ENCODE measurements at regions not wholly inside any gene's neighbourhood (a gene's known extent, or its start where the extent isn't known, plus 50 kb on each side); places are given as distances from the start of the nearest gene placed in this dataset.

- H3K4me1 ChIP-seq (ENCODE audit: insufficient read depth, low read length), result no peaks in the 10 kb centered on the region
- H3K27me3 Mint-ChIP-seq (ENCODE audit: low read depth, unreplicated experiment), result no peaks in the 10 kb centered on the region
Measured at GRCh38 chr18:39496986-39497385, 1931.4 kb upstream of the CELF4 start.

GRCh38 chr18:39494211-39494896 lies 1928.8 kb upstream of the CELF4 start:
- no peaks in the 10 kb centered on the region for H3K27me3 ChIP-seq (ENCODE audit: insufficient read depth, low read length)
- no peak overlapping the region for H3K27ac Mint-ChIP-seq (ENCODE audit: unreplicated experiment)
- no peak overlapping the region for H3K4me2 ChIP-seq (ENCODE audit: low read length)
- no peaks in the 10 kb centered on the region for H3K79me2 ChIP-seq (ENCODE audit: insufficient read depth, low read length)
- H3K4me3 Mint-ChIP-seq (ENCODE audit: unreplicated experiment), result no peak overlapping the region
- no peaks in the 10 kb centered on the region for H3K4me1 ChIP-seq (ENCODE audit: insufficient read depth, low read length)
- no peak overlapping the region for H3K27ac ChIP-seq (ENCODE audit: low read depth, low read length)
- no peak for TF ChIP-seq EZH2 (IDR thresholded peaks at IDR 0.05; ENCODE audit: insufficient read depth, low read length)
- TF ChIP-seq, protein P1, sequence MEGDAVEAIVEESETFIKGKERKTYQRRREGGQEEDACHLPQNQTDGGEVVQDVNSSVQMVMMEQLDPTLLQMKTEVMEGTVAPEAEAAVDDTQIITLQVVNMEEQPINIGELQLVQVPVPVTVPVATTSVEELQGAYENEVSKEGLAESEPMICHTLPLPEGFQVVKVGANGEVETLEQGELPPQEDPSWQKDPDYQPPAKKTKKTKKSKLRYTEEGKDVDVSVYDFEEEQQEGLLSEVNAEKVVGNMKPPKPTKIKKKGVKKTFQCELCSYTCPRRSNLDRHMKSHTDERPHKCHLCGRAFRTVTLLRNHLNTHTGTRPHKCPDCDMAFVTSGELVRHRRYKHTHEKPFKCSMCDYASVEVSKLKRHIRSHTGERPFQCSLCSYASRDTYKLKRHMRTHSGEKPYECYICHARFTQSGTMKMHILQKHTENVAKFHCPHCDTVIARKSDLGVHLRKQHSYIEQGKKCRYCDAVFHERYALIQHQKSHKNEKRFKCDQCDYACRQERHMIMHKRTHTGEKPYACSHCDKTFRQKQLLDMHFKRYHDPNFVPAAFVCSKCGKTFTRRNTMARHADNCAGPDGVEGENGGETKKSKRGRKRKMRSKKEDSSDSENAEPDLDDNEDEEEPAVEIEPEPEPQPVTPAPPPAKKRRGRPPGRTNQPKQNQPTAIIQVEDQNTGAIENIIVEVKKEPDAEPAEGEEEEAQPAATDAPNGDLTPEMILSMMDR (IDR thresholded peaks at IDR 0.05; ENCODE audit: insufficient read depth, low read depth, low read length), result no peak
- H3K36me3 Mint-ChIP-seq (ENCODE audit: low read depth, unreplicated experiment), result no peaks in the 10 kb centered on the region
- H4K20me1 ChIP-seq (ENCODE audit: insufficient read depth, low read length), result no peaks in the 10 kb centered on the region
- no peaks in the 10 kb centered on the region for H3K27me3 Mint-ChIP-seq (ENCODE audit: low read depth, unreplicated experiment)
- peaks cover 3% of the 10 kb centered on the region for H3K4me1 Mint-ChIP-seq (ENCODE audit: low read depth, unreplicated experiment)
- H3K9me3 ChIP-seq (ENCODE audit: insufficient read depth, low read depth, low read length), result no peaks in the 10 kb centered on the region
- no peak overlapping the region for H3K4me3 ChIP-seq (ENCODE audit: insufficient read depth, low read depth, low read length)
- DNase-seq (ENCODE audit: low read depth) (no peak), FAIRE-seq (no peak)
- H3K9me3 Mint-ChIP-seq (ENCODE audit: unreplicated experiment), result no peaks in the 10 kb centered on the region
- H3K9ac ChIP-seq (ENCODE audit: low read length), result no peak overlapping the region
- H2AFZ ChIP-seq (ENCODE audit: low read depth, low read length), result no peak overlapping the region
- no peaks in the 10 kb centered on the region for H3K36me3 ChIP-seq (ENCODE audit: insufficient read depth, low read length)

More at GRCh38 chr18:39496986-39497385, 1931.4 kb upstream of the CELF4 start:
- Histone ChIP-seq H4K20me1 (ENCODE audit: insufficient read depth, low read length) (no peaks in the 10 kb centered on the region), H3K9ac (ENCODE audit: low read length) (no peak overlapping the region), H2AFZ (ENCODE audit: low read depth, low read length) (no peak overlapping the region), H3K36me3 (ENCODE audit: insufficient read depth, low read length) (no peaks in the 10 kb centered on the region), H3K27ac (ENCODE audit: low read depth, low read length) (no peak overlapping the region), H3K4me3 (ENCODE audit: insufficient read depth, low read depth, low read length) (no peak overlapping the region), H3K27me3 (ENCODE audit: insufficient read depth, low read length) (no peaks in the 10 kb centered on the region), H3K9me3 (ENCODE audit: insufficient read depth, low read depth, low read length) (no peaks in the 10 kb centered on the region), H3K4me2 (ENCODE audit: low read length) (no peak overlapping the region), H3K79me2 (ENCODE audit: insufficient read depth, low read length) (no peaks in the 10 kb centered on the region)
- H3K27ac Mint-ChIP-seq (ENCODE audit: unreplicated experiment), result no peak overlapping the region
- H3K9me3 Mint-ChIP-seq (ENCODE audit: unreplicated experiment), result no peaks in the 10 kb centered on the region
- no peaks in the 10 kb centered on the region for H3K36me3 Mint-ChIP-seq (ENCODE audit: low read depth, unreplicated experiment)
- no peak overlapping the region for H3K4me3 Mint-ChIP-seq (ENCODE audit: unreplicated experiment)
- H3K4me1 Mint-ChIP-seq (ENCODE audit: low read depth, unreplicated experiment), result no peaks in the 10 kb centered on the region
- FAIRE-seq (no peak), DNase-seq (ENCODE audit: low read depth) (no peak)
- TF ChIP-seq, protein P1 (IDR thresholded peaks at IDR 0.05; ENCODE audit: insufficient read depth, low read depth, low read length), result no peak
- TF ChIP-seq EZH2 (IDR thresholded peaks at IDR 0.05; ENCODE audit: insufficient read depth, low read length), result no peak

DNA sequence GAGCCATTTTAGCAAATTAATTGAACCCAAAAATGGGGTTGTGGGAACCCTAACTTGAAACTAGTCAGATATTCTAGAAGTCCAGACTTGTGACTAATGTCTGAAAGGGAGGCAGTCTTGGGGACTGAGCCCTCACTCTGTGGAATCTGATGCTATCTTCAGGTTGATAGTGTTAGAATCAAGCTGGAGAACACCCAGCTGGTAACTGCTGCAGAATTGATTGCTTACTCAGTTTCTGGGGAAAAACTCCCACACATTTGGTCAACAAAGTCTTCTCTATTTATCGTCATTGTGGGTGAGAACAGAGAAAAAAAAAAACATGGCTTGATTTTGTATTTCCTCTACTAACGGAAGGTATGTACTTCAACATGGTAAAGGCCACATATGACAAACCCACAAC lies 1925.8 kb upstream of the CELF4 start:
- H3K27me3 Mint-ChIP-seq (ENCODE audit: low read depth, unreplicated experiment), result no peaks in the 10 kb centered on the region
- H3K27ac ChIP-seq (ENCODE audit: low read depth, low read length), result no peak overlapping the region
- H3K36me3 ChIP-seq (ENCODE audit: insufficient read depth, low read length), result no peaks in the 10 kb centered on the region
- TF ChIP-seq EZH2 (IDR thresholded peaks at IDR 0.05; ENCODE audit: insufficient read depth, low read length), result no peak
- TF ChIP-seq, protein P1 (IDR thresholded peaks at IDR 0.05; ENCODE audit: insufficient read depth, low read depth, low read length), result no peak
- peak; percentile 52 for DNase-seq (ENCODE audit: low read depth)
- H3K9me3 ChIP-seq (ENCODE audit: insufficient read depth, low read depth, low read length), result no peaks in the 10 kb centered on the region
- H3K27ac Mint-ChIP-seq (ENCODE audit: unreplicated experiment), result no peak overlapping the region
- no peaks in the 10 kb centered on the region for H3K36me3 Mint-ChIP-seq (ENCODE audit: low read depth, unreplicated experiment)
- no peaks in the 10 kb centered on the region for H4K20me1 ChIP-seq (ENCODE audit: insufficient read depth, low read length)
- peaks cover 3% of the 10 kb centered on the region for H3K4me1 Mint-ChIP-seq (ENCODE audit: low read depth, unreplicated experiment)
- H3K9ac ChIP-seq (ENCODE audit: low read length), result no peak overlapping the region
- no peak overlapping the region for H2AFZ ChIP-seq (ENCODE audit: low read depth, low read length)
- no peaks in the 10 kb centered on the region for H3K27me3 ChIP-seq (ENCODE audit: insufficient read depth, low read length)
- no peaks in the 10 kb centered on the region for H3K4me1 ChIP-seq (ENCODE audit: insufficient read depth, low read length)
- no peak overlapping the region for H3K4me2 ChIP-seq (ENCODE audit: low read length)
- H3K4me3 Mint-ChIP-seq (ENCODE audit: unreplicated experiment), result no peak overlapping the region
- no peak for FAIRE-seq
- no peaks in the 10 kb centered on the region for H3K79me2 ChIP-seq (ENCODE audit: insufficient read depth, low read length)
- H3K9me3 Mint-ChIP-seq (ENCODE audit: unreplicated experiment), result no peaks in the 10 kb centered on the region
- no peak overlapping the region for H3K4me3 ChIP-seq (ENCODE audit: insufficient read depth, low read depth, low read length)
